HEK293T (cell line): ENCODE measurements at regions not wholly inside any gene's neighbourhood (a gene's known extent, or its start where the extent isn't known, plus 50 kb on each side); places are given as distances from the start of the nearest gene placed in this dataset.

ENCODE experiments used
- ELF4 ChIP-seq: fragments of 450-650 bp; IDR thresholded peaks from 2 replicates; pipeline ENCODE4 v1.6.1; 2017; ENCODE audit warnings: antibody characterized with exemption
- FOXM1 ChIP-seq: fragments of 450-650 bp; IDR thresholded peaks from 2 replicates; pipeline ENCODE4 v1.6.1; 2017; ENCODE audit warnings: mild to moderate bottlenecking, borderline replicate concordance
- SP1 ChIP-seq: fragments of 450-650 bp; IDR thresholded peaks from 2 replicates; pipeline ENCODE4 v1.6.1; 2017

DNA sequence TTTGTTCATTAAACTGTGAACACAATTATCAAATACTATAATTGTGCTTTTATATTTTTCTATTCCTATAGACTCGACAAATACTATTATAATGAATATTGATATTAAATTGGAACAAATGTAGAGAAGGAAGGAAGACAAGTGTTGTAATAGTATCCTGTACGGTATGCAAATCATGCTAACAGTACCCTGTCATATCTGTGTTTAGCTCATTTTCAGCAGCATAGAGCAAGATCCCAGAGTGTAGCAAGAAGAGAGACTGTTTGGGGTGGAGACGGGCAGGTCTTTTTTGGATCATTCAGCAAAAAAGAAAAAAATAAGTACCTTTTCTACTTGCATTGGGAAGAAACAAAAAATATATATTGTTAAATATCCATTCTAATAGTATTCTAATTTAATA lies 224.1 kb downstream of the TPRG1 start:
- TF ChIP-seq SP1 = no peak
- TF ChIP-seq ELF4 = no peak
- TF ChIP-seq FOXM1 = no peak
